Stomach smooth muscle (tissue), 2 donors: ENCODE measurements at regions not wholly inside any gene's neighbourhood (a gene's known extent, or its start where the extent isn't known, plus 50 kb on each side); places are given as distances from the start of the nearest gene placed in this dataset.
"Not testable (repeated sequence)": the region's sequence is repeated elsewhere in the genome, so short reads cannot be mapped to it uniquely, and the experiment has no call there.

ENCODE experiments used
- H3K27ac ChIP-seq: one replicate; pipeline ENCODE4 v1.7.0; 2013; ENCODE audit warnings: mild to moderate bottlenecking, low read length, inconsistent platforms
- H3K27me3 ChIP-seq, 2 donors: one replicate each; pipeline ENCODE4 v1.7.0; 2013; ENCODE audit warnings: low read length in 2 of 2; ENCODE audit not compliant: insufficient read depth in 2 of 2, control insufficient read depth in 1 of 2
- H3K36me3 ChIP-seq, 2 donors: one replicate each; pipeline ENCODE4 v1.7.0; 2013; ENCODE audit warnings: low read length in 2 of 2; ENCODE audit not compliant: control insufficient read depth in 2 of 2, insufficient read depth in 2 of 2
- H3K4me1 ChIP-seq: one replicate; pipeline ENCODE4 v1.7.0; 2013; ENCODE audit warnings: low read length; ENCODE audit not compliant: control insufficient read depth, insufficient read depth
- H3K4me3 ChIP-seq, 2 donors: one replicate each; pipeline ENCODE4 v1.7.0; 2013; ENCODE audit warnings: low read length in 2 of 2
- H3K9ac ChIP-seq, 2 donors: one replicate each; pipeline ENCODE4 v1.7.0; 2013; ENCODE audit warnings: low read length in 2 of 2, mild to moderate bottlenecking in 1 of 2
- H3K9me3 ChIP-seq, 2 donors: one replicate each; pipeline ENCODE4 v1.7.0; 2013; ENCODE audit warnings: low read length in 2 of 2; ENCODE audit not compliant: control insufficient read depth in 2 of 2
- donor health status: healthy.
- donor health status: Pancreatic carcinoma.

DNA sequence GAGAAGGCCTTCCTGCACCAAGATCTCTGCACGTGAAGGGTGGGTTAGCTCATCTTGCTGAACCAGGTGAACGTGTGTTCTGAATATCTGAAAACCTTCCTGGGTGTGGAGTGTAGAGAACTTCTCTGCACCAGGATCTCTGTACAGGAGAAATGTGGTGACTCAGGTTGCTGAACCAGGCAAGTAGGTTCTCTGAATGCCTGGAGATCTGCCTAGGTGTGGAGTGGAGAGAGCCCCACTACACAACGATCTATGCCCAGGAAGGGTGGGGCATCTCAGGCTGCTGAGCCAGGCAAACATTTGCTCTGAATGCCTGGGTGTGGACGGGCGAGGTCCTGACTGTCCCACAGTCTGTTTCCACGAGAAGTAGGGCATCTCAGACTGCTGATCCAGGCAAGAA, 1002.3 kb upstream of the KCND2 start:
- H3K4me1 ChIP-seq, result no peaks in the 10 kb centered on the region
- H3K27me3 ChIP-seq, result no peaks in the 10 kb centered on the region
- H3K9ac ChIP-seq, result no peak overlapping the region
- peaks cover 0 to 2% of the 10 kb centered on the region in 2 donors for H3K9me3 ChIP-seq
- no peaks in the 10 kb centered on the region for H3K36me3 ChIP-seq
- no peak overlapping the region for H3K4me3 ChIP-seq
- H3K27ac ChIP-seq, result no peak overlapping the region

DNA sequence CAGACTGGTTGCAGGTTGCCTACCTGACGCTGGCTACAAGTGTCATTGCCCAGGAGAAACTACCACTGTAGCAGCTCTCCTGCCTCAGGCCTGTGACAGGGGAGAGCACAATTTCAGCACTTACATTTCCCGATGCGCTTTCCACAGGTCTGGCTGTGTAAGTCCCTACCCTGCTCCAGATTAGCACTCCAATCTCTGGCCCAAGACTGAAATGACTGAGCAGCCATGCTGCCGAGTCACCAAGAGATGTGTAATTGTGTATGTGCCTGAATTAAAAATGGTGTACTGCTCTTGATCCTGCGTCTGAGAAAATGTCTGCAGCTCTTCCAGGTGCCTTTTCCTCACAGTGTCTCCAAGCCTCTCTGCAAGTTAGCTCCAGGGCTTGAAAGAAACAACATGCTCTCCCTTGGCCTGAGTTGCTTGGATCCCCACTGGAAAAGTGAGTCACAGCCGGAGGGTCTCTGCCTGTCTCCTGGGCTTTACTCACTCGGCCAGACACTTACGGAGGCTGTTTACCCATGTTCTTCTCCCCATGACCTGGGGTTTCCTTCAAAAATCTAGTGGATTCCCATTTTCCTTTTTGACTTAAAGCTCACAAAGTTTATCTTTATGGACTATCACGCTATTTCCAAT, 1001.7 kb upstream of the KCND2 start:
- Histone ChIP-seq H3K27ac (no peak overlapping the region), H3K27me3 (no peaks in the 10 kb centered on the region), H3K9ac (no peak overlapping the region), H3K36me3 (no peaks in the 10 kb centered on the region), H3K9me3 (no peaks in the 10 kb centered on the region), H3K4me3 (no peak overlapping the region), H3K4me1 (no peaks in the 10 kb centered on the region)

DNA sequence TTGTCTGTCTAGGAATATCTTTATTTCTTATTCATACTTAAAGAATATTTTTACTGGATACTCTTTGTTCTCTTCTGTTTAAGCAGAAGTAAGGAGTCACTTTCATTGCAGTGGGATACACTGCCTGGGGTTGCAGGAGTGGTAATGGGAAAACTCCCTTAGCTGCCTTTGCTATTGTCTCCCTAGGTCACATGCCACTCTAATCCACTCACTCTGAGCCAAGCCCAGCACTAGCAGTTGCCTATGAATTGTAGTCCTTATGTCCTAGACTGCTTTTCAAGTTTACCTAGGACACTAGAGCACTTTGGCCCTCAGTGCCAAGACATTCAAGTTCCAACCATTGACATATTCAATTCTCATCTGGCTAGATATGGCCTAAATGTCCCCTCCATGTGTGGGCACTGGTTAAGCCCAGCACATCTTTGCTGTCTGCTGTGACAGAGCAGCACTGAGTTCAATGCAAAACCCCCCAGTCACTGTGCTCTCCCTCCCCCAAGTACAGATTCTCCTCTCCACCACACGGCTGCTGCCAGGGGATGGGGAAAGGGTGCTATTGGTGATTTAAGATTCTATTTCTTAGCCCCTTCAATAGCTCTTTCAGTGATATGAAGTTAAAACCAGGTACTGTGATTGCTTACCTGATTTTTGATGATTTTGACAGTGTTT, 991.7 kb upstream of the KCND2 start:
- H3K9ac ChIP-seq, result no peak overlapping the region
- no peaks in the 10 kb centered on the region for H3K27me3 ChIP-seq
- no peaks in the 10 kb centered on the region for H3K9me3 ChIP-seq
- no peak overlapping the region for H3K27ac ChIP-seq
- no peaks in the 10 kb centered on the region for H3K36me3 ChIP-seq
- H3K4me1 ChIP-seq, result no peaks in the 10 kb centered on the region
- no peak overlapping the region for H3K4me3 ChIP-seq

DNA sequence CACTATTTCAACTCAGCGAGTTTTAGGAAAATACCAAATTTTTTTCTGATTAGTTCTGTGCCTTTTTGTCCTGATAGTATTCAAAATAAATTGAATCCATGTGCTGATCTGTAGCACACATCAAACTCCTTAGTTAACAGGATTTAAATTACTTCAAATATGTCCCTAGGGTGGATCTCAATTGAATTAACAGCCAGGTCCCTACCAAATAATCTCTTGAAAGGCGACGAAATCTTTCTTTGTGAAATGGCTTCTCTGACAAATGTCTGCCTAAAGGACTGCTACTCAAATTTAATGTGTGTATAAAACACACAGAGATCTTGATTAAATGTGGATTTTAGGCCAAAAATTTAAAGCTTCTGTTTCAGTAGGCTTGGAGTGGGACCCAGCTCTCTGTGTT, 989.6 kb upstream of the KCND2 start:
- Histone ChIP-seq H3K4me3 (no peak overlapping the region), H3K9ac (no peak overlapping the region), H3K27me3 (no peaks in the 10 kb centered on the region), H3K9me3 (no peaks in the 10 kb centered on the region), H3K36me3 (no peaks in the 10 kb centered on the region), H3K4me1 (no peaks in the 10 kb centered on the region), H3K27ac (no peak overlapping the region)

DNA sequence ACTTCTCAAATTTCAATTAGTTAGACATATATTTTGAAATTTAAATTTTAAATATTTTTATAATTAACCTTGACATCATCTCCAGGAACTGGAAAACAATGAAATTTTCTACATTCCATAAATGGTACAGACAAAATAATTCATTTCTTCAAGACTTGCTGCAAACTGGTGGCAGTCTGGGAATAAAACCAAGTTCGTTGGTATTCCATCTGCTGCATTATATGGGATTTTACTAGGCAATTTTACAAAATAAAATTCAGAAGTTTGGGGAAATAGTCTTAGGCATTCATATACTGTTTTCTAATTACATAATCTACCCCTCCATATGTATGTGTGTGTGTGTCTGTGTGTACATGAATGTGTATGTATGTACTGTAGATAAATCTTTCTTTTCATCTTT, 984.6 kb upstream of the KCND2 start:
- Histone ChIP-seq H3K9me3 (no peaks in the 10 kb centered on the region), H3K4me3 (no peak overlapping the region), H3K36me3 (no peaks in the 10 kb centered on the region), H3K27me3 (no peaks in the 10 kb centered on the region), H3K4me1 (no peaks in the 10 kb centered on the region), H3K9ac (no peak overlapping the region), H3K27ac (no peak overlapping the region)

DNA sequence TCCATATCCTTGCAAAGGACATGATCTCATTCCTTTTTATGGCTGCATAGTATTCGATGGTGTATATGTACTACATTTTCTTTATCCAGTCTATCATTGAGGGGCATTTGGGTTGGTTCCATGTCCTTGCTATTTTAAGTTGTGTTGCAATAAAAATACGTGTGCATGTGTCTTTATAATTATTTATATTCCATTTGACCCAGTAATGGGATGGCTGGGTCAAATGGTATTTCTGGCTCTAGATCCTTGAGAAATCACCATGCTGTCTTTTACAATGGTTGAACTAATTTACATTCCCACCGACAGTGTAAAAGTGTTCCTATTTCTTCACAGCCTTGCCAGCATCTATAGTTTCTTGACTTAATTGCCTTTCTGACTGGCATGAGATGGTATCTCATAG, 972.6 kb upstream of the KCND2 start:
- H3K36me3 ChIP-seq, H3K27ac ChIP-seq, H3K9me3 ChIP-seq, H3K4me3 ChIP-seq, H3K27me3 ChIP-seq, H3K4me1 ChIP-seq, H3K9ac ChIP-seq: not testable (repeated sequence)

DNA sequence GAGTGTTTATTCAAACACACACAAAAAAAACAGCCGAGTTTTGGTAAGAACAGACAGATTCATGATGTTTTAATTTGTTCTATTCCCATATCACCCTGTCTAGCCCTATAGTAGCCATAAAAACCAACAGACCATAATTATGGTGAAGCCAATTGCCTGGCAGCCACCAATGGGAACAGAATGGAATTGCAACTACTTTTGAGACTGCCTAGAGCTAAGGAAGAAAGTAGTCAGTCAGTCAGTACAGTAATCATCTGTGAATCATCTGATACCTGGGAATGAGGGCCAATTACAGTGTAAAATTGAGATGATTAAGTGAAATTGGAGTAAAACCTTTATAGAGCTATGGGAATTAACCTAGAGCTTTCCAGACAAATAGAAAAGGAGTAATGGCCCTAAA, 952.7 kb upstream of the KCND2 start:
- no peaks in the 10 kb centered on the region for H3K36me3 ChIP-seq
- no peaks in the 10 kb centered on the region for H3K9me3 ChIP-seq
- no peak overlapping the region for H3K27ac ChIP-seq
- no peaks in the 10 kb centered on the region for H3K4me1 ChIP-seq
- no peak overlapping the region for H3K9ac ChIP-seq
- no peak overlapping the region for H3K4me3 ChIP-seq
- no peaks in the 10 kb centered on the region for H3K27me3 ChIP-seq

DNA sequence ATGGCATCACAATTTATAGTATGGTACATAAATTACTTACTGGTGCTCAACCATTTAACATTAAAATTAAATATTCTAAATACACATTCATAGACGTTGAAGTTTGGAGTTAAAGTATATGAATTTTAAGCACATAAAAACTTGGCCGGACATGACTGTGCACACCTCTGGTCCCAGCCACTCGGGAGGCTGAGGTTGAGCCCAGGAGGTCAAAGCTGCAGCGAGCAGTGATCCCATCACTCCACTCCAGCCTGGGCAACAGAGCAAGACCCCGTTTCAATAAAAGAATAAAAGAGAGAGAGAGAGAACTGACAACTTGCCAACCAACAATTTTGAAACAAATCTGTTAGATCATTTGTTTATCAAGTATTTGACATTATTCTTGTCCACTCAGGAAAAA, 943.3 kb upstream of the KCND2 start:
- no peaks in the 10 kb centered on the region for H3K27me3 ChIP-seq
- H3K27ac ChIP-seq, result no peak overlapping the region
- no peak overlapping the region for H3K4me3 ChIP-seq
- no peak overlapping the region for H3K9ac ChIP-seq
- H3K9me3 ChIP-seq, result no peaks in the 10 kb centered on the region
- no peaks in the 10 kb centered on the region for H3K4me1 ChIP-seq
- H3K36me3 ChIP-seq, result no peaks in the 10 kb centered on the region

DNA sequence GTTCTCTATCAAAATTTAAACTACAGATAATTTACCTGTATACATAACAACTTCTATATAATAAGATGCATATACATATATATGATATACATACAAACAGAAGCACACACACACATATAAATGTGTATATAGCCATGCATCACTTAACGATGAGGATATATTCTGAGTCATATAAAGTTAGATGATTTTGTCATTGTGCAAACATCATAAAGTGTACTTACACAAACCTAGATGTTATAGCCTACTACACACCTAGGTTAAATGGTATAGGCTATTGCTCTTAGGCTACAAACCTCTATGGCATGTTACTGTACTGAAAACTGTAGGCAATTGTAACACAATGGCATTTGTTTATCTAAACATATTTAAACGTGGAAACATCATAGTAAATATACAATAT, 937.6 kb upstream of the KCND2 start:
- Histone ChIP-seq H3K27ac (no peak overlapping the region), H3K4me1 (no peaks in the 10 kb centered on the region), H3K4me3 (no peak overlapping the region), H3K27me3 (no peaks in the 10 kb centered on the region), H3K9ac (no peak overlapping the region), H3K9me3 (peaks cover 0 to 4% of the 10 kb centered on the region in 2 donors), H3K36me3 (no peaks in the 10 kb centered on the region)

DNA sequence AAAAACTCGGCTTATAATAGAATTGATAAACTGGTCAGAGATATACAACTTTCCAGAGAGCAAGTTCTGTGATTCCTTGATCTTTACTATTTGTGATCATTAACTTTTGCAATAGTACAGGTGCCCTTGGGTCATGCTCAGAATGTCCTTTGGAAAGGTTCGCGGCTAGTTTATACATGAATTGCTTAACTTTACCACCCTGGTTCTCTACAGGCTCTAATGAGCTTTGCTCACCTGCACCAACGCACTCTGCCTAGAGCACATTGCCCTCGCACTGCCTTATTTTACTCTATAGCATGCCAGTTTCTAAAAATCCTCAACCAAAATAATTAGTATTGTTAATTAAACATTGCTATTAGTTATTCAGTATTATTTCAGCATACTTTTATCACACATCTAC, 931.2 kb upstream of the KCND2 start:
- H3K36me3 ChIP-seq, result no peaks in the 10 kb centered on the region
- H3K27me3 ChIP-seq, result no peaks in the 10 kb centered on the region
- H3K4me3 ChIP-seq, result no peak overlapping the region
- H3K27ac ChIP-seq, result no peak overlapping the region
- no peaks in the 10 kb centered on the region for H3K4me1 ChIP-seq
- H3K9ac ChIP-seq, result no peak overlapping the region
- peaks cover 0 to 4% of the 10 kb centered on the region in 2 donors for H3K9me3 ChIP-seq

DNA sequence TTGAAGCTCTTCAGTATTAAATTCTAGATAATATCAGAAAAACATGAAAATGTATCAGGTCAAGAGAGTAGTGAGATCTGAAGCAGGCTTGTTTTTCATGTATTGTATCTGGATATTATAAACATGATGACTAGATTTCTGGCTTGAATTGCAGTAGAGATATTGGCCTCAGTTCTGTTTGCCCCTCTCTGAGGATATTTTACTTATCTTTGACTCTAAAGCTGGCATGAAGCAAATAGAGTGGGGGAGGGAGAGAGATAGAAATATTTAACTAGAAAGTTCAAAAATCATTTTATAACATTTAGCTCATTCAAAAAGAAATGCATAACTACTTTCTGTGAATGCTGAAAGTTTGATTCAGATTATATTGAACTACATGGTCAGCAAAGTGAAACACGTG, 929.7 kb upstream of the KCND2 start:
- H3K9me3 ChIP-seq, result no peaks in the 10 kb centered on the region
- H3K27ac ChIP-seq, result no peak overlapping the region
- no peak overlapping the region for H3K9ac ChIP-seq
- H3K27me3 ChIP-seq, result no peaks in the 10 kb centered on the region
- no peaks in the 10 kb centered on the region for H3K4me1 ChIP-seq
- no peak overlapping the region for H3K4me3 ChIP-seq
- H3K36me3 ChIP-seq, result no peaks in the 10 kb centered on the region
